ENCODE measurements at regions not wholly inside any gene's neighbourhood (a gene's known extent, or its start where the extent isn't known, plus 50 kb on each side); places are given as distances from the start of the nearest gene placed in this dataset.

DNA sequence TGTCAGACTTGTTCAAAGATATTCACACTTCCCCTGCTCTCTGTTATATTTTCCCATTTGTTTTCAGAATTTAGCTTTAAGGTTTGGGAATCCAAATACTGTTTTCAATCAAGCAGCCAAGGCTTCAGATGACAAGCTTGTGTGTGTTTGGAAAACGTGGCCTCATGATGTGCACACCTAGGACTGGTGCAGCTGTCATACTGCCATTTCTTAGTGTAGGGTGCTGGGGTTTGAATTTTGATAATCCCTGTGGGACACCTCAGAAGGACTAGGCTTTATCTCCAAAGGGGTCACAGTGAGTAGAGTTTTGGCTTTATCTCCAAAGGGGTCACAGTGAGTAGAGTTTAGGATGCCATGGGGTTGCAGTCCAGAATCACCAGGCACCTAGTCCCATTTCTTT, 65.3 kb upstream of the JAG1 start:
- no peak overlapping the region for H3K18ac ChIP-seq (ENCODE audit: low read depth, low read length)
- H3K14ac ChIP-seq (replicated peaks; ENCODE audit: low read depth, low read length) = no peak overlapping the region
- no peaks in the 10 kb centered on the region for H3K9me3 ChIP-seq (ENCODE audit: control insufficient read depth, insufficient read depth, low read length)
- H2BK15ac ChIP-seq (ENCODE audit: low read depth, low read length) = no peak overlapping the region
- 0 out of 2 replicates have a peak overlapping the region, but pooled peaks have one; percentile 5 for H4K91ac ChIP-seq (ENCODE audit: insufficient read depth, low read depth, low read length)
- no peak overlapping the region for H3K23ac ChIP-seq (ENCODE audit: low read depth, low read length)
- no peaks in the 10 kb centered on the region for H3K79me1 ChIP-seq (ENCODE audit: low read depth in 1 of 2, low read length in 2 of 2)
- H2AK9ac ChIP-seq (replicated peaks; ENCODE audit: low read depth, low read length, poor library complexity) = no peak overlapping the region
- ATAC-seq (ENCODE audit: low read depth) (no peak; the same call in 1 of the 2 replicates), DNase-seq (no peak)
- CTCF ChIA-PET = interaction anchor here (0.6 to 1.1 kb wide), 2 partner anchors 65 to 1235 kb away, joined by 3 to 4 read pairs; partner anchors contain the start of gene JAG1
- POLR2A ChIA-PET (ENCODE audit: unreplicated experiment) = no interaction called here
- intact Hi-C loops (cut with micrococcal nuclease) (no loop called here), in situ Hi-C loops (cut with MboI; ENCODE audit: low sequenced_read_pairs) (no loop called here), dilution Hi-C loops (cut with HindIII; ENCODE audit: low sequenced_read_pairs, unreplicated experiment) (no loop called here)
- H2BK20ac ChIP-seq (ENCODE audit: low read depth, low read length) = no peak overlapping the region; the same call in 1 of the 2 replicates
- no CpG with 5 or more reads among the region's 1 CpG for WGBS, 2 experiments (ENCODE audit: extremely low coverage in 2 of 2, insufficient read length in 1 of 2)
- no peak overlapping the region for H3K27ac ChIP-seq (ENCODE audit: insufficient read depth, low read length)
- no peak overlapping the region for H2BK120ac ChIP-seq (ENCODE audit: low read depth, low read length)
- H3K4me3 ChIP-seq (ENCODE audit: insufficient read depth, low read depth, low read length) = peak overlapping the region; percentile 32; the same call in 1 of the 2 replicates
- peak overlapping the region; percentile 60 for H3K4me2 ChIP-seq (ENCODE audit: low read depth, low read length)
- H4K8ac ChIP-seq (ENCODE audit: low read depth in 2 of 2, low read length in 2 of 2) = no peak overlapping the region
- H3K27me3 ChIP-seq (ENCODE audit: control insufficient read depth, insufficient read depth, low read length) = no peaks in the 10 kb centered on the region
- no peak overlapping the region for H3K9ac ChIP-seq (ENCODE audit: low read depth, low read length)
- H4K5ac ChIP-seq (ENCODE audit: low read depth, low read length) = no peak overlapping the region
- no peaks in the 10 kb centered on the region for H3K9me1 ChIP-seq (ENCODE audit: insufficient read depth, low read length)
- TF ChIP-seq, protein P1, sequence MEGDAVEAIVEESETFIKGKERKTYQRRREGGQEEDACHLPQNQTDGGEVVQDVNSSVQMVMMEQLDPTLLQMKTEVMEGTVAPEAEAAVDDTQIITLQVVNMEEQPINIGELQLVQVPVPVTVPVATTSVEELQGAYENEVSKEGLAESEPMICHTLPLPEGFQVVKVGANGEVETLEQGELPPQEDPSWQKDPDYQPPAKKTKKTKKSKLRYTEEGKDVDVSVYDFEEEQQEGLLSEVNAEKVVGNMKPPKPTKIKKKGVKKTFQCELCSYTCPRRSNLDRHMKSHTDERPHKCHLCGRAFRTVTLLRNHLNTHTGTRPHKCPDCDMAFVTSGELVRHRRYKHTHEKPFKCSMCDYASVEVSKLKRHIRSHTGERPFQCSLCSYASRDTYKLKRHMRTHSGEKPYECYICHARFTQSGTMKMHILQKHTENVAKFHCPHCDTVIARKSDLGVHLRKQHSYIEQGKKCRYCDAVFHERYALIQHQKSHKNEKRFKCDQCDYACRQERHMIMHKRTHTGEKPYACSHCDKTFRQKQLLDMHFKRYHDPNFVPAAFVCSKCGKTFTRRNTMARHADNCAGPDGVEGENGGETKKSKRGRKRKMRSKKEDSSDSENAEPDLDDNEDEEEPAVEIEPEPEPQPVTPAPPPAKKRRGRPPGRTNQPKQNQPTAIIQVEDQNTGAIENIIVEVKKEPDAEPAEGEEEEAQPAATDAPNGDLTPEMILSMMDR (conservative IDR thresholded peaks at IDR 0.05; ENCODE audit: low read depth, low read length) = no peak
- TF ChIP-seq MAZ (IDR thresholded peaks at IDR 0.05; ENCODE audit: borderline replicate concordance, low read depth, low read length) (no peak), MAFK (IDR thresholded peaks at IDR 0.05; ENCODE audit: low read depth, low read length) (no peak), POLR2A (IDR thresholded peaks at IDR 0.05; ENCODE audit: low read depth, low read length) (no peak), RCOR1 (IDR thresholded peaks at IDR 0.05; ENCODE audit: insufficient replicate concordance, low read length) (no peak), RAD21 (IDR thresholded peaks at IDR 0.05; ENCODE audit: low read length) (no peak), USF2 (IDR thresholded peaks at IDR 0.05; ENCODE audit: low read depth, low read length) (no peak), CHD1 (IDR thresholded peaks at IDR 0.05; ENCODE audit: low read depth, low read length) (no peak)
- peaks cover 8% of the 10 kb centered on the region for H3K4me1 ChIP-seq (ENCODE audit: control insufficient read depth, insufficient read depth, low read length)
- H2AFZ ChIP-seq (replicated peaks; ENCODE audit: low read length, poor library complexity) = peak overlapping the region; percentile 6
- no peaks in the 10 kb centered on the region for H3K36me3 ChIP-seq (ENCODE audit: control insufficient read depth, insufficient read depth, low read length)
- no peak overlapping the region for H2AK5ac ChIP-seq (ENCODE audit: low read depth, low read length)
- no peak overlapping the region for H3K56ac ChIP-seq (ENCODE audit: extremely low read depth, insufficient read depth, low read length)
- H4K20me1 ChIP-seq (ENCODE audit: insufficient read depth, low read length) = no peaks in the 10 kb centered on the region
- no TSS peak for BruUV-seq (replicated peaks)
- no peak overlapping the region for H3K4ac ChIP-seq (ENCODE audit: low read depth, low read length)
- no peak overlapping the region for H2BK5ac ChIP-seq (ENCODE audit: low read depth, low read length, poor library complexity, severe bottlenecking)
